ENCODE measurements at regions not wholly inside any gene's neighbourhood (a gene's known extent, or its start where the extent isn't known, plus 50 kb on each side); places are given as distances from the start of the nearest gene placed in this dataset.

DNA sequence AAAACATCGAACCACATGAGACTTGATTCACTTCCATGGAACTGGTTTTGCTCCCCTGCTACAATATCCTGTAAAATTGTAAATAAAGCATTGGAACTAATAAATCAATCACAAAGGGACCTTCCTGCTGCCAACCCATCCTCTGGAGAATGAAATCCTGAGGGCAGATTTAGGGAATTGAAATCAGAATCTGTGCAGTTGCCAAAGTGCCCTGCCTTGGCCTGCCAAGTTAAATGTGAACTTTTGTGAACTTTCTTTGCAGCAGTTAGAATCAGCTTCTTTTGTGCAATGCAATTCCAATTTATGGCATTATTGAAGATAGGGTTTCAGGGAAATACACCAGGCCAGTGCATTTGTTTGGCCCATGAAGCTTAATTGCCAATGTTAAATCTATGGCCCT is 263.1 kb downstream of the PTTG2 start:
- TF ChIP-seq, protein P1, sequence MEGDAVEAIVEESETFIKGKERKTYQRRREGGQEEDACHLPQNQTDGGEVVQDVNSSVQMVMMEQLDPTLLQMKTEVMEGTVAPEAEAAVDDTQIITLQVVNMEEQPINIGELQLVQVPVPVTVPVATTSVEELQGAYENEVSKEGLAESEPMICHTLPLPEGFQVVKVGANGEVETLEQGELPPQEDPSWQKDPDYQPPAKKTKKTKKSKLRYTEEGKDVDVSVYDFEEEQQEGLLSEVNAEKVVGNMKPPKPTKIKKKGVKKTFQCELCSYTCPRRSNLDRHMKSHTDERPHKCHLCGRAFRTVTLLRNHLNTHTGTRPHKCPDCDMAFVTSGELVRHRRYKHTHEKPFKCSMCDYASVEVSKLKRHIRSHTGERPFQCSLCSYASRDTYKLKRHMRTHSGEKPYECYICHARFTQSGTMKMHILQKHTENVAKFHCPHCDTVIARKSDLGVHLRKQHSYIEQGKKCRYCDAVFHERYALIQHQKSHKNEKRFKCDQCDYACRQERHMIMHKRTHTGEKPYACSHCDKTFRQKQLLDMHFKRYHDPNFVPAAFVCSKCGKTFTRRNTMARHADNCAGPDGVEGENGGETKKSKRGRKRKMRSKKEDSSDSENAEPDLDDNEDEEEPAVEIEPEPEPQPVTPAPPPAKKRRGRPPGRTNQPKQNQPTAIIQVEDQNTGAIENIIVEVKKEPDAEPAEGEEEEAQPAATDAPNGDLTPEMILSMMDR (conservative IDR thresholded peaks at IDR 0.05; ENCODE audit: low read depth, low read length): no peak
- no peak for TF ChIP-seq EZH2 (IDR thresholded peaks at IDR 0.05; ENCODE audit: borderline replicate concordance, low read depth, low read length, poor library complexity, severe bottlenecking)

Data from A673 (cell line).